ENCODE measurements at regions not wholly inside any gene's neighbourhood (a gene's known extent, or its start where the extent isn't known, plus 50 kb on each side); places are given as distances from the start of the nearest gene placed in this dataset.

GRCh38 chr15:81511138-81511537 is 137.1 kb upstream of the TMC3 start:
- Mint-ChIP-seq H3K4me1 (ENCODE audit: low read depth) (no peaks in the 10 kb centered on the region), H3K27me3 (ENCODE audit: low read depth) (peaks cover 12% of the 10 kb centered on the region), H3K27ac (no peak overlapping the region), H3K36me3 (ENCODE audit: low read depth) (no peaks in the 10 kb centered on the region), H3K4me3 (ENCODE audit: low read depth) (no peak overlapping the region), H3K9me3 (no peaks in the 10 kb centered on the region)
- no peak for DNase-seq (ENCODE audit: low spot score)
- intact Hi-C loops (cut with micrococcal nuclease) = no loop called here

GRCh38 chr15:81507831-81508230 is 133.8 kb upstream of the TMC3 start:
- H3K27me3 Mint-ChIP-seq (ENCODE audit: low read depth) = peaks cover 9% of the 10 kb centered on the region
- no peaks in the 10 kb centered on the region for H3K4me1 Mint-ChIP-seq (ENCODE audit: low read depth)

GRCh38 chr15:81506936-81507335 is 132.9 kb upstream of the TMC3 start:
- no peaks in the 10 kb centered on the region for H3K9me3 Mint-ChIP-seq
- no peak overlapping the region for H3K27ac Mint-ChIP-seq
- no peaks in the 10 kb centered on the region for H3K4me1 Mint-ChIP-seq (ENCODE audit: low read depth)
- peaks cover 9% of the 10 kb centered on the region for H3K27me3 Mint-ChIP-seq (ENCODE audit: low read depth)
- DNase-seq (ENCODE audit: low spot score) = no peak
- intact Hi-C loops (cut with micrococcal nuclease) = no loop called here
- H3K36me3 Mint-ChIP-seq (ENCODE audit: low read depth) = no peaks in the 10 kb centered on the region
- H3K4me3 Mint-ChIP-seq (ENCODE audit: low read depth) = no peak overlapping the region

More at GRCh38 chr15:81507831-81508230, 133.8 kb upstream of the TMC3 start:
- no peak for DNase-seq (ENCODE audit: low spot score)
- Mint-ChIP-seq H3K36me3 (ENCODE audit: low read depth) (no peaks in the 10 kb centered on the region), H3K27ac (no peak overlapping the region), H3K4me3 (ENCODE audit: low read depth) (no peak overlapping the region), H3K9me3 (no peaks in the 10 kb centered on the region)
- intact Hi-C loops (cut with micrococcal nuclease) = no loop called here

- H3K27me3 Mint-ChIP-seq (ENCODE audit: low read depth) = peaks cover 9% of the 10 kb centered on the region
- H3K36me3 Mint-ChIP-seq (ENCODE audit: low read depth) = no peaks in the 10 kb centered on the region
- no peak for DNase-seq (ENCODE audit: low spot score)
- intact Hi-C loops (cut with micrococcal nuclease) = no loop called here
- no peak overlapping the region for H3K27ac Mint-ChIP-seq
- H3K4me3 Mint-ChIP-seq (ENCODE audit: low read depth) = no peak overlapping the region
- H3K4me1 Mint-ChIP-seq (ENCODE audit: low read depth) = no peaks in the 10 kb centered on the region
- H3K9me3 Mint-ChIP-seq = no peaks in the 10 kb centered on the region
Measured at GRCh38 chr15:81506071-81506470, 132.1 kb upstream of the TMC3 start.

- H3K4me1 Mint-ChIP-seq (ENCODE audit: low read depth) = no peaks in the 10 kb centered on the region
- intact Hi-C loops (cut with micrococcal nuclease) = no loop called here
- peaks cover 4% of the 10 kb centered on the region for H3K27me3 Mint-ChIP-seq (ENCODE audit: low read depth)
- H3K4me3 Mint-ChIP-seq (ENCODE audit: low read depth) = no peak overlapping the region
- DNase-seq (ENCODE audit: low spot score) = no peak
- H3K27ac Mint-ChIP-seq = no peak overlapping the region
- H3K36me3 Mint-ChIP-seq (ENCODE audit: low read depth) = no peaks in the 10 kb centered on the region
- H3K9me3 Mint-ChIP-seq = no peaks in the 10 kb centered on the region
Measured at GRCh38 chr15:81504170-81504905, 130.3 kb upstream of the TMC3 start.

- intact Hi-C loops (cut with micrococcal nuclease) = no loop called here
- no peaks in the 10 kb centered on the region for H3K9me3 Mint-ChIP-seq
- no peak for DNase-seq (ENCODE audit: low spot score)
- no peaks in the 10 kb centered on the region for H3K36me3 Mint-ChIP-seq (ENCODE audit: low read depth)
- H3K27me3 Mint-ChIP-seq (ENCODE audit: low read depth) = no peaks in the 10 kb centered on the region
- H3K4me1 Mint-ChIP-seq (ENCODE audit: low read depth) = no peaks in the 10 kb centered on the region
- H3K4me3 Mint-ChIP-seq (ENCODE audit: low read depth) = no peak overlapping the region
- H3K27ac Mint-ChIP-seq = no peak overlapping the region
Measured at GRCh38 chr15:81502439-81502838, 128.4 kb upstream of the TMC3 start.

- intact Hi-C loops (cut with micrococcal nuclease) = no loop called here
- no peak for DNase-seq (ENCODE audit: low spot score)
- Mint-ChIP-seq H3K36me3 (ENCODE audit: low read depth) (no peaks in the 10 kb centered on the region), H3K27ac (no peak overlapping the region), H3K27me3 (ENCODE audit: low read depth) (no peaks in the 10 kb centered on the region), H3K4me1 (ENCODE audit: low read depth) (no peaks in the 10 kb centered on the region), H3K4me3 (ENCODE audit: low read depth) (no peak overlapping the region), H3K9me3 (no peaks in the 10 kb centered on the region)
Measured at GRCh38 chr15:81500081-81500480, 126.1 kb upstream of the TMC3 start.

- intact Hi-C loops (cut with micrococcal nuclease) = no loop called here
- Mint-ChIP-seq H3K9me3 (no peaks in the 10 kb centered on the region), H3K36me3 (ENCODE audit: low read depth) (no peaks in the 10 kb centered on the region), H3K4me3 (ENCODE audit: low read depth) (no peak overlapping the region), H3K27ac (no peak overlapping the region), H3K27me3 (ENCODE audit: low read depth) (no peaks in the 10 kb centered on the region), H3K4me1 (ENCODE audit: low read depth) (no peaks in the 10 kb centered on the region)
- no peak for DNase-seq (ENCODE audit: low spot score)
Measured at GRCh38 chr15:81498294-81498693, 124.3 kb upstream of the TMC3 start.

- no peaks in the 10 kb centered on the region for H3K4me1 Mint-ChIP-seq (ENCODE audit: low read depth)
- intact Hi-C loops (cut with micrococcal nuclease) = no loop called here
- H3K9me3 Mint-ChIP-seq = no peaks in the 10 kb centered on the region
- DNase-seq (ENCODE audit: low spot score) = no peak
- no peak overlapping the region for H3K4me3 Mint-ChIP-seq (ENCODE audit: low read depth)
- no peak overlapping the region for H3K27ac Mint-ChIP-seq
- no peaks in the 10 kb centered on the region for H3K36me3 Mint-ChIP-seq (ENCODE audit: low read depth)
- H3K27me3 Mint-ChIP-seq (ENCODE audit: low read depth) = no peaks in the 10 kb centered on the region
Measured at GRCh38 chr15:81497238-81497637, 123.2 kb upstream of the TMC3 start.

- H3K4me3 Mint-ChIP-seq (ENCODE audit: low read depth) = no peak overlapping the region
- DNase-seq (ENCODE audit: low spot score) = no peak
- H3K4me1 Mint-ChIP-seq (ENCODE audit: low read depth) = no peaks in the 10 kb centered on the region
- H3K36me3 Mint-ChIP-seq (ENCODE audit: low read depth) = no peaks in the 10 kb centered on the region
- peaks cover 4% of the 10 kb centered on the region for H3K27me3 Mint-ChIP-seq (ENCODE audit: low read depth)
- intact Hi-C loops (cut with micrococcal nuclease) = no loop called here
- H3K9me3 Mint-ChIP-seq = no peaks in the 10 kb centered on the region
- H3K27ac Mint-ChIP-seq = no peak overlapping the region
Measured at GRCh38 chr15:81495780-81496467, 121.9 kb upstream of the TMC3 start.

GRCh38 chr15:81492969-81493645 is 119.1 kb upstream of the TMC3 start:
- peaks cover 4% of the 10 kb centered on the region for H3K27me3 Mint-ChIP-seq (ENCODE audit: low read depth)
- no peak overlapping the region for H3K4me3 Mint-ChIP-seq (ENCODE audit: low read depth)
- DNase-seq (ENCODE audit: low spot score) = no peak
- no peaks in the 10 kb centered on the region for H3K4me1 Mint-ChIP-seq (ENCODE audit: low read depth)
- no peaks in the 10 kb centered on the region for H3K9me3 Mint-ChIP-seq
- no peak overlapping the region for H3K27ac Mint-ChIP-seq
- no peaks in the 10 kb centered on the region for H3K36me3 Mint-ChIP-seq (ENCODE audit: low read depth)
- intact Hi-C loops (cut with micrococcal nuclease) = no loop called here

GRCh38 chr15:81492331-81492968 is 118.4 kb upstream of the TMC3 start:
- DNase-seq (ENCODE audit: low spot score) = no peak
- H3K27ac Mint-ChIP-seq = no peak overlapping the region
- no peaks in the 10 kb centered on the region for H3K36me3 Mint-ChIP-seq (ENCODE audit: low read depth)
- intact Hi-C loops (cut with micrococcal nuclease) = no loop called here
- peaks cover 4% of the 10 kb centered on the region for H3K27me3 Mint-ChIP-seq (ENCODE audit: low read depth)
- H3K4me1 Mint-ChIP-seq (ENCODE audit: low read depth) = no peaks in the 10 kb centered on the region
- no peaks in the 10 kb centered on the region for H3K9me3 Mint-ChIP-seq
- no peak overlapping the region for H3K4me3 Mint-ChIP-seq (ENCODE audit: low read depth)

Measured in activated T-helper 2 cell treated with anti-CD3 and anti-CD28 coated beads, Interferon-gamma antibody, Interleukin-2, Interleukin-4, amounts not matched to agents 10 μg/mL and 5 μg/mL and 100 μg/mL, durations not matched to agents 14 hours and 24 hours and 36 hours (primary cell).